ENCODE measurements at regions not wholly inside any gene's neighbourhood (a gene's known extent, or its start where the extent isn't known, plus 50 kb on each side); places are given as distances from the start of the nearest gene placed in this dataset.

DNA sequence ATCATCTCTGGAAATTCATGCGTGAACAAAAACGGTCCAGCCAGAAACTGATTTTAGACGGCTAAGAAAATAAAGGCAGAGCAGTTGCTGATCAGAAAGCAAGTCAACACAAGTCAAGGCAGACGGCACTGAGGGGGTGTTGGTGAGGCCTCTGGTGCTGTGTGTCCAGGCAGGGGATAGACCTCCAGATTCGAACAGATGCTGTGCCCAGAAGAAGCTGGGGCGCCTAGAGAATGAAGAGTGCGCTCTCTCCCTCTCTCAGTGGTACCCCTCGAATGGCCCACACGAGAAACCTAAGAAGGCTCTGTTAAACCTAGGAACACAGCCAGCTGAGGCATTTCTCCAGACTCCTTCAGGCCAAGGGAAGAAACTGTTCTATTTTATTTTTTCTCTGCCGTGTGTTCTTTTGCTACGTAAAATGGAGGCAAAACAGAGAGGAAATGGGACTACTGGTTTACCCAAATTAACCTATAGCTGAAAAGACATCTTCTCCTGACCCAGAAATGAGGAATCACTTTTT, 178.3 kb downstream of the PMP22 start:
- CTCF ChIA-PET, result no interaction called here
- Histone ChIP-seq H3K27me3 (ENCODE audit: insufficient read depth, low read length) (peaks cover 52% of the 10 kb centered on the region), H3K9ac (ENCODE audit: low read length) (no peak overlapping the region), H3K36me3 (ENCODE audit: control insufficient read depth in 1 of 2, insufficient read depth in 2 of 2, low read length in 2 of 2) (no peaks in the 10 kb centered on the region), H2AFZ (ENCODE audit: low read depth, low read length, poor library complexity, severe bottlenecking) (no peak overlapping the region), H3K9me2 (ENCODE audit: insufficient read depth) (no peaks in the 10 kb centered on the region), H3K4me3 (replicated peaks in 1 of 2; ENCODE audit: low read depth in 1 of 2, low read length in 2 of 2) (no peak overlapping the region), H3K79me2 (ENCODE audit: insufficient read depth, low read length) (no peaks in the 10 kb centered on the region), H3K4me2 (ENCODE audit: low read length) (no peak overlapping the region), H3K4me1 (ENCODE audit: control insufficient read depth in 1 of 2, insufficient read depth in 2 of 2, low read length in 2 of 2) (no peaks in the 10 kb centered on the region), H4K20me1 (ENCODE audit: insufficient read depth) (no peaks in the 10 kb centered on the region), H3K9me3 (ENCODE audit: control insufficient read depth in 1 of 2, insufficient read depth in 1 of 2, low read depth in 1 of 2, low read length in 2 of 2) (no peaks in the 10 kb centered on the region), H3K27ac (ENCODE audit: low read depth, low read length) (no peak overlapping the region)
- intact Hi-C loops (cut with micrococcal nuclease), result no loop called here
- no TSS peak for BruUV-seq (replicated peaks)
- RAD21 ChIA-PET (ENCODE audit: low non-redundant PET in 1 of 2, low total read pairs in 2 of 2, uncharacterized antibody in 2 of 2, unreplicated experiment in 2 of 2), result no interaction called here
- POLR2A ChIA-PET, result no interaction called here
- DNase-seq (ENCODE audit: low read depth, low spot score) (no peak), ATAC-seq (no peak)
- no peak for TF ChIP-seq POLR2A (IDR thresholded peaks at IDR 0.05; ENCODE audit: borderline replicate concordance, extremely low read depth, insufficient read depth, insufficient read length)
- no peak for TF ChIP-seq FOSL1 (IDR thresholded peaks at IDR 0.05; ENCODE audit: low read depth)
- no peak for TF ChIP-seq JUND (IDR thresholded peaks at IDR 0.05)
- TF ChIP-seq, protein P1, sequence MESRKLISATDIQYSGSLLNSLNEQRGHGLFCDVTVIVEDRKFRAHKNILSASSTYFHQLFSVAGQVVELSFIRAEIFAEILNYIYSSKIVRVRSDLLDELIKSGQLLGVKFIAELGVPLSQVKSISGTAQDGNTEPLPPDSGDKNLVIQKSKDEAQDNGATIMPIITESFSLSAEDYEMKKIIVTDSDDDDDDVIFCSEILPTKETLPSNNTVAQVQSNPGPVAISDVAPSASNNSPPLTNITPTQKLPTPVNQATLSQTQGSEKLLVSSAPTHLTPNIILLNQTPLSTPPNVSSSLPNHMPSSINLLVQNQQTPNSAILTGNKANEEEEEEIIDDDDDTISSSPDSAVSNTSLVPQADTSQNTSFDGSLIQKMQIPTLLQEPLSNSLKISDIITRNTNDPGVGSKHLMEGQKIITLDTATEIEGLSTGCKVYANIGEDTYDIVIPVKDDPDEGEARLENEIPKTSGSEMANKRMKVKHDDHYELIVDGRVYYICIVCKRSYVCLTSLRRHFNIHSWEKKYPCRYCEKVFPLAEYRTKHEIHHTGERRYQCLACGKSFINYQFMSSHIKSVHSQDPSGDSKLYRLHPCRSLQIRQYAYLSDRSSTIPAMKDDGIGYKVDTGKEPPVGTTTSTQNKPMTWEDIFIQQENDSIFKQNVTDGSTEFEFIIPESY (IDR thresholded peaks at IDR 0.05; ENCODE audit: extremely low read depth, insufficient replicate concordance, low read length), result no peak
- TF ChIP-seq, protein P2, sequence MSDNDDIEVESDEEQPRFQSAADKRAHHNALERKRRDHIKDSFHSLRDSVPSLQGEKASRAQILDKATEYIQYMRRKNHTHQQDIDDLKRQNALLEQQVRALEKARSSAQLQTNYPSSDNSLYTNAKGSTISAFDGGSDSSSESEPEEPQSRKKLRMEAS (IDR thresholded peaks at IDR 0.05), result no peak
- TF ChIP-seq EZH2phosphoT487 (IDR thresholded peaks at IDR 0.05; ENCODE audit: borderline replicate concordance), result no peak
- TF ChIP-seq, protein P3, sequence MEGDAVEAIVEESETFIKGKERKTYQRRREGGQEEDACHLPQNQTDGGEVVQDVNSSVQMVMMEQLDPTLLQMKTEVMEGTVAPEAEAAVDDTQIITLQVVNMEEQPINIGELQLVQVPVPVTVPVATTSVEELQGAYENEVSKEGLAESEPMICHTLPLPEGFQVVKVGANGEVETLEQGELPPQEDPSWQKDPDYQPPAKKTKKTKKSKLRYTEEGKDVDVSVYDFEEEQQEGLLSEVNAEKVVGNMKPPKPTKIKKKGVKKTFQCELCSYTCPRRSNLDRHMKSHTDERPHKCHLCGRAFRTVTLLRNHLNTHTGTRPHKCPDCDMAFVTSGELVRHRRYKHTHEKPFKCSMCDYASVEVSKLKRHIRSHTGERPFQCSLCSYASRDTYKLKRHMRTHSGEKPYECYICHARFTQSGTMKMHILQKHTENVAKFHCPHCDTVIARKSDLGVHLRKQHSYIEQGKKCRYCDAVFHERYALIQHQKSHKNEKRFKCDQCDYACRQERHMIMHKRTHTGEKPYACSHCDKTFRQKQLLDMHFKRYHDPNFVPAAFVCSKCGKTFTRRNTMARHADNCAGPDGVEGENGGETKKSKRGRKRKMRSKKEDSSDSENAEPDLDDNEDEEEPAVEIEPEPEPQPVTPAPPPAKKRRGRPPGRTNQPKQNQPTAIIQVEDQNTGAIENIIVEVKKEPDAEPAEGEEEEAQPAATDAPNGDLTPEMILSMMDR (IDR thresholded peaks at IDR 0.05 in 2 of 3, conservative IDR thresholded peaks at IDR 0.05 in 1 of 3; ENCODE audit: borderline replicate concordance in 1 of 3, insufficient read depth in 1 of 3, low read depth in 2 of 3, low read length in 2 of 3), result no peak
- no peak for TF ChIP-seq TCF7L2 (IDR thresholded peaks at IDR 0.05; ENCODE audit: borderline replicate concordance, extremely low read depth, insufficient read depth, insufficient read length)
- TF ChIP-seq CEBPB (IDR thresholded peaks at IDR 0.05; ENCODE audit: low read depth), result no peak
- TF ChIP-seq ZNF274 (IDR thresholded peaks at IDR 0.05; ENCODE audit: low read depth, low read length), result no peak
